22Rv1 (cell line): ENCODE measurements at regions not wholly inside any gene's neighbourhood (a gene's known extent, or its start where the extent isn't known, plus 50 kb on each side); places are given as distances from the start of the nearest gene placed in this dataset.

ENCODE experiments used
- H3K27ac ChIP-seq: fragments of 450-650 bp; 2 replicates; pipeline ENCODE4 v1.5.1; 2017
- ZFX ChIP-seq: fragments of 450-650 bp; IDR thresholded peaks from 2 replicates; pipeline ENCODE4 v1.6.1; 2017; ENCODE audit warnings: antibody characterized with exemption, borderline replicate concordance
- TF ChIP-seq, protein P1 (sequence below): fragments of 450-650 bp; IDR thresholded peaks from 2 replicates; pipeline ENCODE4 v1.5.1; 2017; ENCODE audit warnings: mild to moderate bottlenecking

DNA sequence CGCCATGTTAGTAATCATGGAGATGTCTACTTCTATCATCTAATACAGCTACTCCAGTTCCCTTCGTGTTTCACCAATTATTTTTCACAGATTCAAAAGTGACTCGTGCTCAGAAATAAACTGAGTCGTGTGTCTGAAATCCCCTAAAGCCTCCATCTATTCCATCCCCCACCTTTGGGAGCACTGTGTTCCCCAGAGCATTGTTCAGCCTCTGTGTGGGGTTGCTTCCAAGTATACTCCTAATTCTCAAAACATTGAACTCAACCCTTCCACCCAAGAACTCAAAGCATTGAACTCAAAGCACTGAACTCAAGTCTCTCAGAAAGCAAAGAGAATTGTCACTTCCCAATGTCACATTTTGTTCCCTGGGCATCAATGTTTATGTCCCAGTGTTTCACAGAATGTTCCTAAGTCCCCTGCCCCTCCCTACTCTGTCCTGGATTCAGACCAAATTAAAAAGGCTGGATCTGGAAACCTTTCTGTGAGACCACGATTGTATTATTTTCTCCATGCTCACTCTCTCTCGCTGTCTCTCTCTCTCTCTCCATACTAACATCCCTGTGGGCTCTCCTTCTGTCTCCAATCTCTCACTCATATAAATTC, 138.5 kb upstream of the QRFPR start:
- TF ChIP-seq ZFX: no peak
- TF ChIP-seq, protein P1, sequence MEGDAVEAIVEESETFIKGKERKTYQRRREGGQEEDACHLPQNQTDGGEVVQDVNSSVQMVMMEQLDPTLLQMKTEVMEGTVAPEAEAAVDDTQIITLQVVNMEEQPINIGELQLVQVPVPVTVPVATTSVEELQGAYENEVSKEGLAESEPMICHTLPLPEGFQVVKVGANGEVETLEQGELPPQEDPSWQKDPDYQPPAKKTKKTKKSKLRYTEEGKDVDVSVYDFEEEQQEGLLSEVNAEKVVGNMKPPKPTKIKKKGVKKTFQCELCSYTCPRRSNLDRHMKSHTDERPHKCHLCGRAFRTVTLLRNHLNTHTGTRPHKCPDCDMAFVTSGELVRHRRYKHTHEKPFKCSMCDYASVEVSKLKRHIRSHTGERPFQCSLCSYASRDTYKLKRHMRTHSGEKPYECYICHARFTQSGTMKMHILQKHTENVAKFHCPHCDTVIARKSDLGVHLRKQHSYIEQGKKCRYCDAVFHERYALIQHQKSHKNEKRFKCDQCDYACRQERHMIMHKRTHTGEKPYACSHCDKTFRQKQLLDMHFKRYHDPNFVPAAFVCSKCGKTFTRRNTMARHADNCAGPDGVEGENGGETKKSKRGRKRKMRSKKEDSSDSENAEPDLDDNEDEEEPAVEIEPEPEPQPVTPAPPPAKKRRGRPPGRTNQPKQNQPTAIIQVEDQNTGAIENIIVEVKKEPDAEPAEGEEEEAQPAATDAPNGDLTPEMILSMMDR: no peak
- no peak overlapping the region for H3K27ac ChIP-seq

DNA sequence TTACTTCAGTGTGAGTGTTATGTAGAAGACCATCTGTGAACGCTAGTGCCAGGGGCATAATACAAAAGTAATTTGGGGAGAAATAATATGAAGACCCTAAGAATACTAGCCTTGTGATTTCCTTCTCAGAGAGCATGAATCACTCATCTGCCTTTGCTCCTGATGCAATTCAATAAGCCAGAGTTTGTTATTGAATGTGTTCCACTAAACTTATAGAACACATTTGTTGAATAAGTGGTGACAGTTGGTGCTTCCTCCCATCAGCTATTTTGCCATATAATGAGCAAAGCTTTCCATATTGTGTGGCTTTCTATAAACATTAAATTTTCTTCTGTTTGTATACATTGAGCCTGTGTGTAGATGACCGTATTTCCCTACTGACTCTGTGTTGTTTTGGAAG, 136.4 kb upstream of the QRFPR start:
- TF ChIP-seq, protein P1: no peak
- TF ChIP-seq ZFX: no peak

DNA sequence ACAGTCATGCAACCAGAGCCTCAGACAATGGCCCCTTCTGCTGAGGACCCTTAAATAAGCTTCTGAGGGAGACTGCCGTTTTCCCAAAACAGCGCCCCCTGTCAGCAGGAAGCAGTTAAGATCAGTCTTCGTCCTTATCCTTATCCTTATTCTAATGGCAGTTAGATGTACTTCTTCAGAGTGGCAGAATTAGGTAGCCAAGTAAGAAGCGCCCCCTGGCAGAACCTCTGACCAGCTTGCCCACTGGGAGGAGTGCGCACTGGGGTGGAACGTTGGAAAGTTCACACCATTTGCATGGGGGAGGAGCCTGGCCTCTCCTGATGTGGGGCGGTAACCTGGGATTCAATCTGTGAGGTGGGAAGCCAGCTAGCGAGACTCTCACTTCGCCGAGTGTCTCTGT, 133.6 kb upstream of the QRFPR start:
- TF ChIP-seq, protein P1: peak; percentile 42
- no peak for TF ChIP-seq ZFX
- no peak overlapping the region for H3K27ac ChIP-seq

More for the DNA sequence above, 136.4 kb upstream of the QRFPR start:
- H3K27ac ChIP-seq: no peak overlapping the region

DNA sequence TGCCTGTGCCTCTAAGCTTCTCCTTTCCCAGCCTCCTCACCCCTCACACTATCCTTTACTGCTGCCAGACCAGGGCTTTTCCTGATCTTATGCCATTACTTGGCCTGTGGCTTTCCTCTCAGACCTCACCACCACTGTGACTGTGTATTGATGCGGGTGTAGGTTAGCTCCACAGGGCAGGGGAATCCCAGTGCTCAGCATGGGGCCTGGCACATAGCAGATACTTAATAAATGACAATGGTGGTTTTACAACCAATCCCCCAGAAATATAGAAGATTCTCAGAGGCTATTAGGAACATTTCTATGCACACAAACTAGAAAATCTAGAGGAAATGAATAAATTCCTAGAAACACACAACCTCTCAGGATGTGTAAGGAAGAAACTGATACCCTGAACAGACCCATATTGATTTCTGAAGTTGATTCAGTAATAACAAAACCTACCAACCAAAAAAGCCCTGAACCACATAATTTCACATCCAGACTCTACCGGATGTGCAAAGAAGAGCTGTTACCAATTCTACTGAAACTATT, 129.6 kb upstream of the QRFPR start:
- TF ChIP-seq ZFX: no peak
- no peak overlapping the region for H3K27ac ChIP-seq

DNA sequence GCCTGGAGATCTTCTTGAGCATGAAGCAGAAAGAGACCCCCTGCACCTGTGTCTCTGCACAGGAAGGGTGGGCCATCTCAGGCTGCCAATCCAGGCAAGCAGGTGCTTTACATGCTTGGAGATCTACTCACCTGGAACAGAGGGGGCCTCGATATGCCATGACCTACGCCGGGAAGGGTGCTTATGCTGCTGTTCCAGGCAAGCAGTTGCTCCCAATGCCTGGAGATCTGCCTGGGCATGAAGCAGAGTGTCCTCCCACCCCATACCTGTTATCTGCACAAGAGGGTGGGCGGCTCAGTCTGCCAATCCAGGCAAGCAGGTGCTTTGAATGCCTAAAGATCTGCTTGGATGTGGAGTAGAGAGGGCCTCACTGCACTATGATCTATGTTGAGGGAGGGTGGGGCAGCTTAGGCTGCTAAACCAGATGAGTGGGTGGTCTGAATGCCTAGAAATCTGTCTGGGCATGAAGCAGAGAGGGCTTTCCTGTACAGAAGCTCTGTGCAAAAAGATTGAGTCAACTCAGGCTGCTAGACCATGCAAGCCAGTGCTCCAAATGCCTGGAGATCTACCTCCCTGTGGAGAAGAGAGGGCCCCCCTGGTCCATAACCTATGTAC, 104.5 kb upstream of the QRFPR start:
- no peak overlapping the region for H3K27ac ChIP-seq
- TF ChIP-seq, protein P1: no peak
- no peak for TF ChIP-seq ZFX

DNA sequence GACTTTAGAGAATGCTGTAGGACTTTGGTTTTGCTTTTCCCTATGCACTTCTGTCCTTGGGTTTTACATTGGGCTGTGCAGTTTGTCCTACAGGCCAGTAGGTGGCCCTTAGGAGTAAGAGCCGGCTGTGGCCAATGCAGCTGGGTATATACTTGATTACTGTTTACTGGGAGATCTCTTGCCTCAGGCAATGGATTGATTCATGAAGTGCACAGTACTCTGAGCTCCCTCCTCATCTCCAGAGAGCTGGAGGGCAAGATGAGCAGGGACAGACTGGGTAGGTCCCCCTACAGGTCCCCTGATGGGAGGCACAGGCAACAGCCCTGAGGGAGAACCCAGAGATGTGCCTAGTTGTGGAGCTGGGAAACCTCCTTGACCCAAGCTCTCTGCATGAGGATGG, 103.8 kb upstream of the QRFPR start:
- TF ChIP-seq ZFX: no peak
- TF ChIP-seq, protein P1: peak; percentile 85

DNA sequence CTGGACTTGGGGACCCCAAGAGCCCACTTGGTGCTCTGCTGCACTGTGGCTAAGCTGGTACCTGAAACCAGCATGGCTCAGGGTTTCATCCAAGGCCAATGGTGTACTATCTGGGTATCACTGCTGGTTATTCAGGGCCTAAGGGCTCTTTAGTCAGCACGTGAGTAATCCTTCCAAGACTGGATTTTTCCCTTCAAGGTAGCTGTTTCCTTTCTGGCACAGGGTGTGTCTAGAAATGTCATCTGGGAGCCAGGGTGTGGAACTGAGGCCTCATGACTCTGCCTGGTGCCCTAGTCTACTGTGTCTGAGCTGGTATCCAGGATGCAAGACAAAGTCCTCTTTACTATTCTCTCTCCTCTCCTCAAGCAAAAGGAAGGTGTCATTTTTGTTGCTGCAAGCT, 99.0 kb upstream of the QRFPR start:
- no peak overlapping the region for H3K27ac ChIP-seq
- TF ChIP-seq ZFX: no peak
- TF ChIP-seq, protein P1: no peak

More for the DNA sequence above, 103.8 kb upstream of the QRFPR start:
- H3K27ac ChIP-seq: no peak overlapping the region

DNA sequence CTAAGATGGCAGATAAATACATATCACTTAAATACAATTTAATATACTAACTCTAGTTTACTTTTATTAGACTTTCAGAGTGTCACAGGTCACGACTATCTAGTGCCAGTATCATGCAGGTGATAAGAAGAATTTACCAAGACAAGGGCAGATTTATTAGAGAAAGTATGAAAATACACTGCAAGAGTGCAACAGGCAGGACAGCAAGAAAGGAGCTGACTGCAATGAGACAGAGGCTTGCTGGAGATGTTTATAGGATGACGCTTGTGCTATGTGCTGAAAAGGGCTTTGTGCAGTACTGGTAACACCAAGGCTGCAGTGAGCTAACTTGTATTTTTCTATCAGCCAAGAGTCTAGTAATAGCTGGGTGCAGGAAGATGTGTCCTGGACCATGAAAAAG, 96.7 kb upstream of the QRFPR start:
- H3K27ac ChIP-seq: no peak overlapping the region
- TF ChIP-seq ZFX: no peak
- TF ChIP-seq, protein P1: no peak
